H1 (cell line): ENCODE measurements at regions not wholly inside any gene's neighbourhood (a gene's known extent, or its start where the extent isn't known, plus 50 kb on each side); places are given as distances from the start of the nearest gene placed in this dataset.

ENCODE experiments used
- SIN3A ChIP-seq, 2 experiments: IDR thresholded peaks in 1 of 2; conservative IDR thresholded peaks in 1 of 2; 2 replicates each; pipeline ENCODE4 v1.6.1; 2011 to 2012; ENCODE audit warnings: low read length in 2 of 2, improper control_type of control experiment in 1 of 2, low read depth in 1 of 2, mild to moderate bottlenecking in 1 of 2

- TF ChIP-seq SIN3A (conservative IDR thresholded peaks at IDR 0.05 in 1 of 2, IDR thresholded peaks at IDR 0.05 in 1 of 2; ENCODE audit: low read depth in 1 of 2, low read length in 2 of 2) = no peak
These were observed 909.6 kb upstream of the NDST4 start (continued) for GRCh38 chr4:116023049-116023448.
